ENCODE measurements at regions not wholly inside any gene's neighbourhood (a gene's known extent, or its start where the extent isn't known, plus 50 kb on each side); places are given as distances from the start of the nearest gene placed in this dataset.

DNA sequence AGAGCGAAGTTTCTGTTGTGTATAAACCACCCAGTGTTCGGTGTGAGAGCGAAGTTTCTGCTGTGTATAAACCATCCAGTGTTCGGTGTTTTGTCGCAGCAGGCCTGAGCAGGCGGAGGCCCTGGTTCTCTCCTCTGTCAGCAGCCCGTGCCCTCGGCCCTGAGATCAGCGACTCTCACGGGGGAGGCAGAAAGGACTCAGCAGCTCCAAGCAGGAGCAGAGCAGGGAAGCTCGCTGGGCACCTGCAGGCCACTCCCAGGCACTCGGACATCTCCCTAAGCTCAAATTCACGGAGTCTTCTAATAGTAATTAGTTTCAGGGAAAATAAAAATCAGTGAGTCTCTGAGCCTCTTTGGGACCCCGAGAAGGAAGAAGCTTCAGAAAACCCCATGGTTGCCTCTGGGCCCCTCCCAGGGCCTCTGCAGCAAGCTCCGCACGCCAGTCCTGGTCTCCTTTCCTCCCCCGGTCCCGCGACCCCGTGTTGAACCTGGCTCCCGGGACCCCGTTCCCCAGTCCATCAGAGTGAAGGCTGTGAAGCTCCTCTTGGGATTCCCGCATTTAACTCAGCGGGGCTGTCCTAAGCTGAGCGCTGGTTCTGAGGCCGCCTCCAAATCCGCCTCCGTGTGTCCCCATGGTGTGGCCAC, 81.9 kb upstream of the ADAMTS2 start:
- 67% methylated on average over 28 of the region's 28 CpGs for WGBS
- TF ChIP-seq, protein P1, sequence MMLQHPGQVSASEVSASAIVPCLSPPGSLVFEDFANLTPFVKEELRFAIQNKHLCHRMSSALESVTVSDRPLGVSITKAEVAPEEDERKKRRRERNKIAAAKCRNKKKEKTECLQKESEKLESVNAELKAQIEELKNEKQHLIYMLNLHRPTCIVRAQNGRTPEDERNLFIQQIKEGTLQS (IDR thresholded peaks at IDR 0.05): no peak
- TF ChIP-seq, protein P2, sequence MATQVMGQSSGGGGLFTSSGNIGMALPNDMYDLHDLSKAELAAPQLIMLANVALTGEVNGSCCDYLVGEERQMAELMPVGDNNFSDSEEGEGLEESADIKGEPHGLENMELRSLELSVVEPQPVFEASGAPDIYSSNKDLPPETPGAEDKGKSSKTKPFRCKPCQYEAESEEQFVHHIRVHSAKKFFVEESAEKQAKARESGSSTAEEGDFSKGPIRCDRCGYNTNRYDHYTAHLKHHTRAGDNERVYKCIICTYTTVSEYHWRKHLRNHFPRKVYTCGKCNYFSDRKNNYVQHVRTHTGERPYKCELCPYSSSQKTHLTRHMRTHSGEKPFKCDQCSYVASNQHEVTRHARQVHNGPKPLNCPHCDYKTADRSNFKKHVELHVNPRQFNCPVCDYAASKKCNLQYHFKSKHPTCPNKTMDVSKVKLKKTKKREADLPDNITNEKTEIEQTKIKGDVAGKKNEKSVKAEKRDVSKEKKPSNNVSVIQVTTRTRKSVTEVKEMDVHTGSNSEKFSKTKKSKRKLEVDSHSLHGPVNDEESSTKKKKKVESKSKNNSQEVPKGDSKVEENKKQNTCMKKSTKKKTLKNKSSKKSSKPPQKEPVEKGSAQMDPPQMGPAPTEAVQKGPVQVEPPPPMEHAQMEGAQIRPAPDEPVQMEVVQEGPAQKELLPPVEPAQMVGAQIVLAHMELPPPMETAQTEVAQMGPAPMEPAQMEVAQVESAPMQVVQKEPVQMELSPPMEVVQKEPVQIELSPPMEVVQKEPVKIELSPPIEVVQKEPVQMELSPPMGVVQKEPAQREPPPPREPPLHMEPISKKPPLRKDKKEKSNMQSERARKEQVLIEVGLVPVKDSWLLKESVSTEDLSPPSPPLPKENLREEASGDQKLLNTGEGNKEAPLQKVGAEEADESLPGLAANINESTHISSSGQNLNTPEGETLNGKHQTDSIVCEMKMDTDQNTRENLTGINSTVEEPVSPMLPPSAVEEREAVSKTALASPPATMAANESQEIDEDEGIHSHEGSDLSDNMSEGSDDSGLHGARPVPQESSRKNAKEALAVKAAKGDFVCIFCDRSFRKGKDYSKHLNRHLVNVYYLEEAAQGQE (IDR thresholded peaks at IDR 0.05): no peak
- TF ChIP-seq GABPA (IDR thresholded peaks at IDR 0.05 in 1 of 2, conservative IDR thresholded peaks at IDR 0.05 in 1 of 2) (no peak), SP1 (IDR thresholded peaks at IDR 0.05) (no peak), HNF4G (IDR thresholded peaks at IDR 0.05) (no peak), NR2F2 (IDR thresholded peaks at IDR 0.05) (no peak), EGR1 (IDR thresholded peaks at IDR 0.05; ENCODE audit: low read depth in 2 of 2) (no peak), CTCF (IDR thresholded peaks at IDR 0.05; ENCODE audit: low read depth, low read length, missing input control) (no peak), RAD21 (IDR thresholded peaks at IDR 0.05) (no peak)

DNA sequence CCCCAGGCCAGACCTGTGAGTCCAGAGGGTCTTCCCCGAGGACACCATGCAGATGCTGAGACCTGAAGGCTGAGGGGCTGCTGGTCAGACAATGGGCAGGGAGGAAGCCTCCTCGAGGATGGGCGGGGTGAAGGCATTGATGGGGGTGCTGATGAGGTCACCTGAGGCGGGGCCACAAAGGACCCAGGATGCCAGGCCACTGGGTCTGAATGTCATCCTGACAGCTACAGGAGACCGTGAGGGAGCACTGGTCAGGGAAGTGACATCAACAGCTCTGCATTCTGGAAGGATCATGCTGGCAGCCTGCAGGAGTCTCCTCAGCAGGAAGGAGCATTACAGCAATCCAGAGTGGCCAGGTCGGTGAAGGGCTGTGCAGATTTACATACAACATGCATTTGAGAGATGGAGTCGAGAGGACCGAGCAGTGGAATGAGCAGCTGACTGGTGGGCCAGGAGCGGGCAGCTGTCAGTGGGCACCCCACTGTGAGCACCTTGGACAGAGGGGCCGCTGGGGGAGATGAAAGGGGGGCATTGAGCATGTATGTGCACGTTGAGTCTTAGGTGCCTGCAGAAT, 77.7 kb upstream of the ADAMTS2 start:
- no peak for DNase-seq (ENCODE audit: low spot score)
- H3K4me3 ChIP-seq (ENCODE audit: low read depth in 1 of 3, low read length in 3 of 3): no peak overlapping the region
- no peak overlapping the region for H3K27ac ChIP-seq (ENCODE audit: low read depth in 1 of 2, low read length in 2 of 2)
- H3K27me3 ChIP-seq (ENCODE audit: control insufficient read depth in 4 of 4, insufficient read depth in 4 of 4, low read length in 3 of 4): no peaks in the 10 kb centered on the region
- H3K9ac ChIP-seq (ENCODE audit: low read depth in 1 of 2, low read length in 2 of 2): no peak overlapping the region
- 62% methylated on average over 11 of the region's 11 CpGs for WGBS
- H3K36me3 ChIP-seq (ENCODE audit: control insufficient read depth in 4 of 4, insufficient read depth in 3 of 4, low read depth in 1 of 4, low read length in 3 of 4): no peaks in the 10 kb centered on the region
- no peaks in the 10 kb centered on the region for H3K9me3 ChIP-seq (ENCODE audit: control insufficient read depth in 4 of 4, low read length in 3 of 4)
- H3K4me1 ChIP-seq (ENCODE audit: control insufficient read depth in 4 of 4, insufficient read depth in 4 of 4, low read length in 3 of 4): no peaks in the 10 kb centered on the region
- TF ChIP-seq NR2F2 (IDR thresholded peaks at IDR 0.05): no peak
- no peak for TF ChIP-seq HNF4A (conservative IDR thresholded peaks at IDR 0.05)
- TF ChIP-seq ZBTB33 (IDR thresholded peaks at IDR 0.05): no peak
- no peak for TF ChIP-seq MAX (IDR thresholded peaks at IDR 0.05)
- no peak for TF ChIP-seq SP1 (IDR thresholded peaks at IDR 0.05)
- TF ChIP-seq JUND (IDR thresholded peaks at IDR 0.05): no peak
- no peak for TF ChIP-seq EGR1 (IDR thresholded peaks at IDR 0.05; ENCODE audit: low read depth in 2 of 2)
- TF ChIP-seq FOXA2 (IDR thresholded peaks at IDR 0.05): no peak
- TF ChIP-seq TAF1 (conservative IDR thresholded peaks at IDR 0.05): no peak
- TF ChIP-seq RAD21 (IDR thresholded peaks at IDR 0.05): no peak
- no peak for TF ChIP-seq RXRA (IDR thresholded peaks at IDR 0.05)
- no peak for TF ChIP-seq GABPA (IDR thresholded peaks at IDR 0.05 in 1 of 2, conservative IDR thresholded peaks at IDR 0.05 in 1 of 2)
- no peak for TF ChIP-seq YY1 (IDR thresholded peaks at IDR 0.05)
- TF ChIP-seq, protein P2 (IDR thresholded peaks at IDR 0.05): no peak
- no peak for TF ChIP-seq FOXA1 (IDR thresholded peaks at IDR 0.05)
- no peak for TF ChIP-seq HNF4G (IDR thresholded peaks at IDR 0.05)
- TF ChIP-seq, protein P1 (IDR thresholded peaks at IDR 0.05): no peak

More for the DNA sequence above, 81.9 kb upstream of the ADAMTS2 start:
- Histone ChIP-seq H3K9me3 (ENCODE audit: control insufficient read depth in 4 of 4, low read length in 3 of 4) (no peaks in the 10 kb centered on the region), H3K27ac (ENCODE audit: low read depth in 1 of 2, low read length in 2 of 2) (no peak overlapping the region), H3K4me3 (ENCODE audit: low read depth in 1 of 3, low read length in 3 of 3) (no peak overlapping the region), H3K9ac (ENCODE audit: low read depth in 1 of 2, low read length in 2 of 2) (no peak overlapping the region), H3K4me1 (ENCODE audit: control insufficient read depth in 4 of 4, insufficient read depth in 4 of 4, low read length in 3 of 4) (no peaks in the 10 kb centered on the region), H3K36me3 (ENCODE audit: control insufficient read depth in 4 of 4, insufficient read depth in 3 of 4, low read depth in 1 of 4, low read length in 3 of 4) (no peaks in the 10 kb centered on the region), H3K27me3 (ENCODE audit: control insufficient read depth in 4 of 4, insufficient read depth in 4 of 4, low read length in 3 of 4) (no peaks in the 10 kb centered on the region)
- DNase-seq (ENCODE audit: low spot score): no peak

Data from liver (tissue), 8 donors.